ENCODE measurements at regions not wholly inside any gene's neighbourhood (a gene's known extent, or its start where the extent isn't known, plus 50 kb on each side); places are given as distances from the start of the nearest gene placed in this dataset.

DNA sequence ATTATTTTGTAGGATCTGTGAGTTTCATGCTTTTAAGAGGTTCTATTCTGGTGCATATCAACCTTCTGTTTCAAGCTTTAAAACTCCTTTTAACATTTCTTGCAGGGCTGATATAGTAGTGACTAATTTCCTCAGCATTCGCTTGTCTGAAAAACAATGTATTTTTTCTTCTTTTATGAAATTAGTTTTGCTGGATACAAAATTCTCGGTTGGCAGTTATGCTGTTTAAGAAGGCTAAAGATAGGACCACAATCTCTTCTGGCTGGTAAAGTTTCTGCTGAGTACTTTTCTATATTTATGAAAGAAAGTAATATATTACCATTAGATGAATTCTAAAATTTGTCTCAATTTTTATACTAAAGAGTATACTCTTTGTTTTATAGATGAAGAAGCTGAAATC lies 487.8 kb upstream of the SPRY2 start:
- intact Hi-C loops (cut with micrococcal nuclease): no loop called here
- no peak for ATAC-seq (ENCODE audit: low read depth)
- Histone ChIP-seq H3K36me3 (replicated peaks in 1 of 2; ENCODE audit: control extremely low read depth in 1 of 2, control insufficient read depth in 1 of 2, extremely low read depth in 1 of 2, insufficient read depth in 2 of 2, low read length in 1 of 2) (no peaks in the 10 kb centered on the region), H3K4me3 (ENCODE audit: control extremely low read depth in 1 of 5, extremely low read depth in 1 of 5, insufficient read depth in 1 of 5, low read depth in 2 of 5, low read length in 4 of 5) (no peak overlapping the region), H3K4me2 (replicated peaks; ENCODE audit: low read depth, low read length, poor library complexity, severe bottlenecking) (no peak overlapping the region), H3K27ac (ENCODE audit: low read length in 2 of 2) (no peak overlapping the region), H4K20me1 (ENCODE audit: control insufficient read depth, insufficient read depth, low read length, poor library complexity, severe bottlenecking) (no peaks in the 10 kb centered on the region), H3K79me2 (ENCODE audit: control insufficient read depth, insufficient read depth, low read length) (no peaks in the 10 kb centered on the region), H3K4me1 (ENCODE audit: control insufficient read depth in 2 of 2, insufficient read depth in 2 of 2, low read length in 2 of 2) (no peaks in the 10 kb centered on the region), H3K27me3 (replicated peaks in 1 of 4; ENCODE audit: control extremely low read depth in 1 of 4, control insufficient read depth in 3 of 4, insufficient read depth in 4 of 4, low read length in 3 of 4) (no peaks in the 10 kb centered on the region), H3K9ac (ENCODE audit: low read length) (no peak overlapping the region), H3K9me3 (ENCODE audit: control extremely low read depth in 1 of 3, control insufficient read depth in 2 of 3, insufficient read depth in 1 of 3, low read length in 2 of 3) (peaks cover 4 to 6% (median 5%) of the 10 kb centered on the region in 3 donors), H2AFZ (ENCODE audit: insufficient read depth, low read depth, low read length, poor library complexity, severe bottlenecking) (no peak overlapping the region)
- Mint-ChIP-seq H3K9me3 (ENCODE audit: insufficient read depth) (peaks cover 17% of the 10 kb centered on the region), H3K4me1 (no peaks in the 10 kb centered on the region), H3K27me3 (no peaks in the 10 kb centered on the region), H3K27ac (no peak overlapping the region), H3K4me3 (no peak overlapping the region)
- TF ChIP-seq EZH2 (IDR thresholded peaks at IDR 0.05; ENCODE audit: borderline replicate concordance, insufficient read depth, low read depth, low read length, poor library complexity, severe bottlenecking): no peak
- TF ChIP-seq, protein P1, sequence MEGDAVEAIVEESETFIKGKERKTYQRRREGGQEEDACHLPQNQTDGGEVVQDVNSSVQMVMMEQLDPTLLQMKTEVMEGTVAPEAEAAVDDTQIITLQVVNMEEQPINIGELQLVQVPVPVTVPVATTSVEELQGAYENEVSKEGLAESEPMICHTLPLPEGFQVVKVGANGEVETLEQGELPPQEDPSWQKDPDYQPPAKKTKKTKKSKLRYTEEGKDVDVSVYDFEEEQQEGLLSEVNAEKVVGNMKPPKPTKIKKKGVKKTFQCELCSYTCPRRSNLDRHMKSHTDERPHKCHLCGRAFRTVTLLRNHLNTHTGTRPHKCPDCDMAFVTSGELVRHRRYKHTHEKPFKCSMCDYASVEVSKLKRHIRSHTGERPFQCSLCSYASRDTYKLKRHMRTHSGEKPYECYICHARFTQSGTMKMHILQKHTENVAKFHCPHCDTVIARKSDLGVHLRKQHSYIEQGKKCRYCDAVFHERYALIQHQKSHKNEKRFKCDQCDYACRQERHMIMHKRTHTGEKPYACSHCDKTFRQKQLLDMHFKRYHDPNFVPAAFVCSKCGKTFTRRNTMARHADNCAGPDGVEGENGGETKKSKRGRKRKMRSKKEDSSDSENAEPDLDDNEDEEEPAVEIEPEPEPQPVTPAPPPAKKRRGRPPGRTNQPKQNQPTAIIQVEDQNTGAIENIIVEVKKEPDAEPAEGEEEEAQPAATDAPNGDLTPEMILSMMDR (IDR thresholded peaks at IDR 0.05): no peak
- POLR2A ChIA-PET: no interaction called here
- CTCF ChIA-PET: no interaction called here
- DNase-seq: no peak
- WGBS (ENCODE audit: insufficient coverage): no CpG with 5 or more reads among the region's 2 CpGs

DNA sequence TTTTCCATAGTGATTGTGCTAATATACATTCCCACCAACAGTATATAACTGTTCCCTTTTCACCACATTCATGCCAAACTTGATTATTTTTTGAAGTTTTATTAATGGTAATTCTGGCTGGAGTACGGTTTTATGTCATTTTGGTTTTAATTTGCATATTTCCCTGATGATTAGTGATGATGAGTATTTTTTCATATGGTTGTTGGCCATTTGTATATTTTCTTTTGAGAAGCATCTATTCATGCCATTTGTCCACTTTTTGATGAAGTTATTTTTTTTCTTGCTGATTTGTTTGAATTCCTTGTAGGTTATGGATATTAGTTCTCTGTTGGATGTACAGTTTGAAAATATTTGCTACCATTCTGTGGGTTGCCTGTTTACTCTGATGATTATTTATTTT lies 484.4 kb upstream of the SPRY2 start:
- no peak overlapping the region for H2AFZ ChIP-seq (ENCODE audit: insufficient read depth, low read depth, low read length, poor library complexity, severe bottlenecking)
- no peaks in the 10 kb centered on the region for H3K27me3 ChIP-seq (replicated peaks in 1 of 4; ENCODE audit: control extremely low read depth in 1 of 4, control insufficient read depth in 3 of 4, insufficient read depth in 4 of 4, low read length in 3 of 4)
- no peaks in the 10 kb centered on the region for H3K79me2 ChIP-seq (ENCODE audit: control insufficient read depth, insufficient read depth, low read length)
- Mint-ChIP-seq H3K27me3 (no peaks in the 10 kb centered on the region), H3K4me3 (no peak overlapping the region), H3K9me3 (ENCODE audit: insufficient read depth) (peaks cover 15% of the 10 kb centered on the region), H3K4me1 (no peaks in the 10 kb centered on the region), H3K27ac (no peak overlapping the region)
- no peak overlapping the region for H3K9ac ChIP-seq (ENCODE audit: low read length)
- ChIA-PET CTCF (no interaction called here), POLR2A (no interaction called here)
- TF ChIP-seq EZH2 (IDR thresholded peaks at IDR 0.05; ENCODE audit: borderline replicate concordance, insufficient read depth, low read depth, low read length, poor library complexity, severe bottlenecking): no peak
- TF ChIP-seq, protein P1 (IDR thresholded peaks at IDR 0.05): no peak
- no peak overlapping the region for H3K4me3 ChIP-seq (ENCODE audit: control extremely low read depth in 1 of 5, extremely low read depth in 1 of 5, insufficient read depth in 1 of 5, low read depth in 2 of 5, low read length in 4 of 5)
- no peak overlapping the region for H3K4me2 ChIP-seq (replicated peaks; ENCODE audit: low read depth, low read length, poor library complexity, severe bottlenecking)
- H4K20me1 ChIP-seq (ENCODE audit: control insufficient read depth, insufficient read depth, low read length, poor library complexity, severe bottlenecking): no peaks in the 10 kb centered on the region
- ATAC-seq (ENCODE audit: low read depth) (no peak), DNase-seq (no peak)
- H3K4me1 ChIP-seq (ENCODE audit: control insufficient read depth in 2 of 2, insufficient read depth in 2 of 2, low read length in 2 of 2): no peaks in the 10 kb centered on the region
- WGBS (ENCODE audit: insufficient coverage): 83% methylated on average over 1 of the region's 1 CpG
- intact Hi-C loops (cut with micrococcal nuclease): no loop called here
- H3K27ac ChIP-seq (ENCODE audit: low read length in 2 of 2): no peak overlapping the region
- H3K9me3 ChIP-seq (ENCODE audit: control extremely low read depth in 1 of 3, control insufficient read depth in 2 of 3, insufficient read depth in 1 of 3, low read length in 2 of 3): peaks cover 0 to 6% (median 4%) of the 10 kb centered on the region in 3 donors
- H3K36me3 ChIP-seq (replicated peaks in 1 of 2; ENCODE audit: control extremely low read depth in 1 of 2, control insufficient read depth in 1 of 2, extremely low read depth in 1 of 2, insufficient read depth in 2 of 2, low read length in 1 of 2): no peaks in the 10 kb centered on the region
